Naive thymus-derived CD4-positive, alpha-beta T cell (primary cell): ENCODE measurements at regions not wholly inside any gene's neighbourhood (a gene's known extent, or its start where the extent isn't known, plus 50 kb on each side); places are given as distances from the start of the nearest gene placed in this dataset.
"Not testable (repeated sequence)": the region's sequence is repeated elsewhere in the genome, so short reads cannot be mapped to it uniquely, and the experiment has no call there.

Experiments used
- ATAC-seq: fragments of 150-1000 bp; cut with Tn5 transposase; 2 replicates; pipeline ENCODE4 v1.10.0; 2021; ENCODE audit warnings: mild to moderate bottlenecking, moderate library complexity
- CTCF ChIA-PET: fragments of 350-600 bp; sonication (Branson Sonifier 250); formaldehyde crosslinking; loops from one replicate; lab custom pipeline; 2021; ENCODE audit warnings: antibody characterized with exemption; lab: Charles Lee
- POLR2A ChIA-PET: fragments of 350-600 bp; sonication (Branson Sonifier 250); formaldehyde crosslinking; loops from one replicate; lab custom pipeline; 2021; ENCODE audit warnings: antibody characterized with exemption, inconsistent platforms; lab: Charles Lee
- DNase-seq, 9 donors: peaks; one replicate each; pipeline versions ENCODE4 v3.0.0 to v3.0.0-alpha.2; 2020 to 2022; ENCODE audit warnings: mixed read lengths in 1 of 9
- H3K27ac ChIP-seq: one replicate; pipeline ENCODE4 v1.7.0; 2013; ENCODE audit warnings: mild to moderate bottlenecking, low read depth, low read length, moderate library complexity
- H3K27me3 ChIP-seq, 2 donors: one replicate each; pipeline ENCODE4 v1.7.0; 2013; ENCODE audit warnings: low read length in 2 of 2, mild to moderate bottlenecking in 2 of 2, moderate library complexity in 2 of 2; ENCODE audit not compliant: control insufficient read depth in 2 of 2, insufficient read depth in 2 of 2
- H3K36me3 ChIP-seq, 3 experiments: 1 replicate in 2 of 3; 2 replicates in 1 of 3; pipeline ENCODE4 v1.7.0; 2013; ENCODE audit warnings: low read length in 3 of 3, mild to moderate bottlenecking in 3 of 3, moderate library complexity in 1 of 3; ENCODE audit not compliant: insufficient read depth in 3 of 3, control insufficient read depth in 2 of 3
- H3K4me1 ChIP-seq, 2 donors: one replicate each; pipeline ENCODE4 v1.7.0; 2013; ENCODE audit warnings: low read length in 2 of 2, mild to moderate bottlenecking in 2 of 2, moderate library complexity in 1 of 2; ENCODE audit not compliant: control insufficient read depth in 2 of 2, insufficient read depth in 2 of 2
- H3K4me3 ChIP-seq: 2 replicates; pipeline ENCODE4 v1.7.0; 2013; ENCODE audit warnings: mild to moderate bottlenecking, low read length
- H3K9me3 ChIP-seq, 3 experiments: 1 replicate in 2 of 3; 2 replicates in 1 of 3; pipeline ENCODE4 v1.7.0; 2013; ENCODE audit warnings: low read length in 3 of 3; ENCODE audit not compliant: control insufficient read depth in 2 of 3
- H3K27ac Mint-ChIP-seq, 9 donors: one replicate each; pipeline ENCODE4 v1.8.0; 2020 to 2022; ENCODE audit warnings: mixed read lengths in 9 of 9, mild to moderate bottlenecking in 8 of 9, moderate library complexity in 5 of 9, inconsistent platforms in 2 of 9
- H3K27me3 Mint-ChIP-seq, 5 donors: one replicate each; pipeline ENCODE4 v1.8.0; 2021 to 2022; ENCODE audit warnings: mixed read lengths in 5 of 5, mild to moderate bottlenecking in 1 of 5
- H3K36me3 Mint-ChIP-seq, 5 donors: one replicate each; pipeline ENCODE4 v1.8.0; 2020 to 2022; ENCODE audit warnings: mixed read lengths in 5 of 5, mild to moderate bottlenecking in 3 of 5, inconsistent platforms in 1 of 5
- H3K4me1 Mint-ChIP-seq, 7 donors: one replicate each; pipeline ENCODE4 v1.8.0; 2020 to 2022; ENCODE audit warnings: mixed read lengths in 7 of 7, mild to moderate bottlenecking in 3 of 7, inconsistent platforms in 1 of 7
- H3K4me3 Mint-ChIP-seq, 10 donors: one replicate each; pipeline ENCODE4 v1.8.0; 2020 to 2022; ENCODE audit warnings: mild to moderate bottlenecking in 10 of 10, mixed read lengths in 10 of 10, moderate library complexity in 6 of 10, inconsistent platforms in 2 of 10
- H3K9me3 Mint-ChIP-seq, 11 donors: one replicate each; pipeline ENCODE4 v1.8.0; 2020 to 2022; ENCODE audit warnings: mixed read lengths in 11 of 11, mild to moderate bottlenecking in 4 of 11, inconsistent platforms in 1 of 11, moderate library complexity in 1 of 11
- intact Hi-C, 2 donors: fragments of 100-400 bp; cut with micrococcal nuclease; formaldehyde crosslinking; loops; one replicate each; pipeline ENCODE4 v1.15.1; 2023

DNA sequence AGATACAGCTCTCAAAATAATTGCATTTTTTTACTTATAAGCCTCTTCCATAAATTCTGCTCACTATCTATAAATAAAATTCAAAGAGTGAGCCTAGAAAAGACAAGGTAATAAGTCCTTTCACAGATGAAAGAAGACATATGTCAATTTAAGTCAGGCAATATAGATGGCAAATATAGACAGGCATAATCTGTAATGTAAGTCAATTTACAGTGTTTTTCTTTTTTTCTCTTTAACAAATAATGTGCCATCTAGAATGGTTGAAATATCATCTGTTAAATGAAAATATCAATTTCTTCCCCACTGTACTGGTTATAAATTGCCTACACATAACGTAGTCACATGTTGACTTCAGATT is 1409.2 kb upstream of the GOT2 start:
- Mint-ChIP-seq H3K4me1 (no peaks in the 10 kb centered on the region), H3K9me3 (peaks cover 2 to 32% (median 9%) of the 10 kb centered on the region in 11 donors), H3K27ac (no peak overlapping the region), H3K27me3 (no peaks in the 10 kb centered on the region), H3K4me3 (no peak overlapping the region), H3K36me3 (peaks cover 0 to 1% (median 0%) of the 10 kb centered on the region in 5 donors)
- Histone ChIP-seq H3K27ac (no peak overlapping the region), H3K9me3 (peaks cover 0 to 8% (median 0%) of the 10 kb centered on the region in 3 experiments), H3K36me3 (no peaks in the 10 kb centered on the region), H3K4me3 (no peak overlapping the region), H3K27me3 (no peaks in the 10 kb centered on the region), H3K4me1 (no peaks in the 10 kb centered on the region)
- ATAC-seq (no peak), DNase-seq (no peak)
- ChIA-PET POLR2A (no interaction called here), CTCF (no interaction called here)
- intact Hi-C loops = no loop called here

- ChIA-PET CTCF (no interaction called here), POLR2A (no interaction called here)
- no peak overlapping the region for H3K4me3 ChIP-seq
- no peak overlapping the region for H3K27ac ChIP-seq
- ATAC-seq = no peak
- no peak overlapping the region for H3K27ac Mint-ChIP-seq
- no peaks in the 10 kb centered on the region for H3K4me1 Mint-ChIP-seq
- intact Hi-C loops = no loop called here
- H3K27me3 Mint-ChIP-seq = no peaks in the 10 kb centered on the region
- no peak for DNase-seq
- H3K27me3 ChIP-seq = no peaks in the 10 kb centered on the region
- no peaks in the 10 kb centered on the region for H3K36me3 ChIP-seq
- peaks cover 2 to 33% (median 11%) of the 10 kb centered on the region in 11 donors for H3K9me3 Mint-ChIP-seq
- no peak overlapping the region for H3K4me3 Mint-ChIP-seq
- no peaks in the 10 kb centered on the region for H3K4me1 ChIP-seq
- H3K36me3 Mint-ChIP-seq = peaks cover 0 to 4% (median 0%) of the 10 kb centered on the region in 5 donors
- H3K9me3 ChIP-seq = peaks cover 0 to 8% (median 0%) of the 10 kb centered on the region in 3 experiments
Observed at GRCh38 chr16:60142619-60143347, 1408.7 kb upstream of the GOT2 start.

GRCh38 chr16:60137891-60138290 is 1403.8 kb upstream of the GOT2 start:
- Histone ChIP-seq H3K27ac (no peak overlapping the region), H3K36me3 (no peaks in the 10 kb centered on the region), H3K27me3 (no peaks in the 10 kb centered on the region), H3K4me1 (no peaks in the 10 kb centered on the region), H3K4me3 (no peak overlapping the region), H3K9me3 (peaks cover 0 to 8% (median 0%) of the 10 kb centered on the region in 3 experiments)
- H3K27ac Mint-ChIP-seq = no peak overlapping the region
- POLR2A ChIA-PET = no interaction called here
- H3K9me3 Mint-ChIP-seq = peaks cover 6 to 49% (median 16%) of the 10 kb centered on the region in 11 donors
- H3K27me3 Mint-ChIP-seq = no peaks in the 10 kb centered on the region
- H3K36me3 Mint-ChIP-seq = peaks cover 0 to 4% (median 0%) of the 10 kb centered on the region in 5 donors
- CTCF ChIA-PET = no interaction called here
- no peaks in the 10 kb centered on the region for H3K4me1 Mint-ChIP-seq
- intact Hi-C loops = no loop called here
- H3K4me3 Mint-ChIP-seq = no peak overlapping the region
- no peak for ATAC-seq
- no peak for DNase-seq

DNA sequence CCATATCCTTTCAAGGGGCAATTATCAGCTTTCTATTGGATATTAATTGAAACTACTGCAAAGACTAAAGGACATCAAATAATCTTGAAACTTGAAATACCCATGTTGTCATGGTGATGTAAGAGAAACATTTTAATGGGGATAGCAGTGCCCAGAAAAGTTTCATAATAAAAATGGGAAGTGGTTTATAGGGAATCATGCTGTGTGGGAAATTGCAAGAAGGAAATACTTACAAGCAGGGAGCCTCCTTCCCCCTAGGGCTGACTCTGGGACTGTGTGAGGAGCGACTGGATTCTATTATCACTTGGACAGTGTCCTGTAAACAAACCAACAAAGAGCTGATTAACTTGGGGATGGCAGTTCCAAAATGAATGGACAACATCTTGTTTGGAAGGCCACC is 1393.1 kb upstream of the GOT2 start:
- H3K4me1 ChIP-seq = no peaks in the 10 kb centered on the region
- no peak for ATAC-seq
- H3K36me3 ChIP-seq = no peaks in the 10 kb centered on the region
- H3K27me3 Mint-ChIP-seq = no peaks in the 10 kb centered on the region
- H3K27ac ChIP-seq = no peak overlapping the region
- POLR2A ChIA-PET = no interaction called here
- intact Hi-C loops = no loop called here
- no peaks in the 10 kb centered on the region for H3K4me1 Mint-ChIP-seq
- H3K36me3 Mint-ChIP-seq = no peaks in the 10 kb centered on the region
- H3K27me3 ChIP-seq = no peaks in the 10 kb centered on the region
- no peak overlapping the region for H3K27ac Mint-ChIP-seq
- CTCF ChIA-PET = no interaction called here
- no peak overlapping the region for H3K4me3 ChIP-seq
- H3K9me3 Mint-ChIP-seq = peaks cover 0 to 30% (median 6%) of the 10 kb centered on the region in 11 donors
- no peak for DNase-seq
- H3K4me3 Mint-ChIP-seq = no peak overlapping the region
- H3K9me3 ChIP-seq = peaks cover 0 to 4% (median 0%) of the 10 kb centered on the region in 3 experiments

DNA sequence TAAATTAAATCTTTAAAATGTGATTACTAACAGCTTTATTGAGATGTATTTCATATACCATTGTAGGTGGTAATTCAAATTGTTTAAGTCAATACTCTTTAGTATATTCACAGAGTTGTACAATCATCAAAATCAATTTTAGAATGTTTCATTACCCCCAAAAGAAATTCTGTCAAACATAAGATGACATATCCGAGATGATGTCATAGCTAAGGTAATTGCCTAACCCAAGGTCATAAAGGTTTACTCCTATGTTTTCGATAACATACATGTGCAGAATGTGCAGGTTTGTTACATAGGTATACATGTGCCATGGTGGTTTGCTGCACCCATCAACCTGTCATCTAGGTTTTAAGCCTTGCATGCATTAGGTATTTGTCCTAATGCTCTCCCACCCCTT is 1392.0 kb upstream of the GOT2 start:
- H3K27me3 Mint-ChIP-seq, intact Hi-C loops, H3K4me1 Mint-ChIP-seq, POLR2A ChIA-PET, H3K9me3 ChIP-seq, H3K27ac Mint-ChIP-seq, H3K4me3 Mint-ChIP-seq, H3K36me3 ChIP-seq, H3K27ac ChIP-seq, DNase-seq, H3K36me3 Mint-ChIP-seq, H3K4me3 ChIP-seq, ATAC-seq, CTCF ChIA-PET, H3K4me1 ChIP-seq, H3K27me3 ChIP-seq: not testable (repeated sequence)
- peaks cover 0 to 38% (median 7%) of the 10 kb centered on the region in 11 donors for H3K9me3 Mint-ChIP-seq

GRCh38 chr16:60123392-60124023 is 1389.4 kb upstream of the GOT2 start:
- Histone ChIP-seq H3K27ac (no peak overlapping the region), H3K36me3 (no peaks in the 10 kb centered on the region), H3K4me3 (no peak overlapping the region), H3K27me3 (no peaks in the 10 kb centered on the region), H3K4me1 (no peaks in the 10 kb centered on the region), H3K9me3 (peaks cover 0 to 4% (median 0%) of the 10 kb centered on the region in 3 experiments)
- intact Hi-C loops = no loop called here
- POLR2A ChIA-PET = no interaction called here
- ATAC-seq = no peak
- Mint-ChIP-seq H3K36me3 (no peaks in the 10 kb centered on the region), H3K27me3 (no peaks in the 10 kb centered on the region), H3K9me3 (peaks cover 0 to 35% (median 7%) of the 10 kb centered on the region in 11 donors), H3K27ac (no peak overlapping the region), H3K4me1 (no peaks in the 10 kb centered on the region), H3K4me3 (no peak overlapping the region)
- no peak for DNase-seq
- CTCF ChIA-PET = no interaction called here

DNA sequence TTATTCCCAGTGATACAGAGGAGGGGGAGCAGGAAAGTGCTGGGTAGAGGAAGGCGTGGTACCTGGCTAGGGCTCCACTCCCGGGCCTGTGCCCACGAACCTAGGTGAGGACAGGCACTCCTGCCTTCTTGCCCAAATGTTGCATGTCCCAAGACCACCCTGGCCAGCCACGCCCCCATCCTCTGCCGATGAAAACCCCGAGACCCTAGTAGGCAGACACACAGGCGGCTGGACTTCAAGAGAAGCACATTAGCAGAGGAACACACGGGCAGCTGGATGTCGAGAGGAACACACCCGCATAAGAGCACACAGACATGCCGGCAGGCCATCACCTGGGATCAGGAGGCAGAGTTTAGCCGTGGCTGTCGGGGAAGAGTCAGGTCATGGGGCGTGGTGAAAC is 1386.5 kb upstream of the GOT2 start:
- Histone ChIP-seq H3K27me3 (no peaks in the 10 kb centered on the region), H3K36me3 (no peaks in the 10 kb centered on the region), H3K9me3 (peaks cover 0 to 4% (median 0%) of the 10 kb centered on the region in 3 experiments), H3K4me1 (no peaks in the 10 kb centered on the region), H3K4me3 (no peak overlapping the region), H3K27ac (no peak overlapping the region)
- Mint-ChIP-seq H3K36me3 (no peaks in the 10 kb centered on the region), H3K27ac (no peak overlapping the region), H3K4me3 (no peak overlapping the region), H3K9me3 (peaks cover 0 to 25% (median 4%) of the 10 kb centered on the region in 11 donors), H3K27me3 (no peaks in the 10 kb centered on the region), H3K4me1 (no peaks in the 10 kb centered on the region)
- ChIA-PET CTCF (no interaction called here), POLR2A (no interaction called here)
- intact Hi-C loops = no loop called here
- DNase-seq (no peak), ATAC-seq (no peak)
